SK-MEL-5 (cell line): ENCODE measurements at regions not wholly inside any gene's neighbourhood (a gene's known extent, or its start where the extent isn't known, plus 50 kb on each side); places are given as distances from the start of the nearest gene placed in this dataset.

ENCODE experiments used
- DNase-seq: peaks from one replicate; pipeline ENCODE4 v3.0.0-alpha.2; 2016; ENCODE audit warnings: low read depth, low spot score
- in situ Hi-C: cut with HindIII; loops from 2 replicates; pipeline ENCODE4 v1.10.0; 2016; ENCODE audit warnings: low sequenced_read_pairs, high pct_unique_total_duplicates, low pct_unique_long_range_greater_than_20kb

DNA sequence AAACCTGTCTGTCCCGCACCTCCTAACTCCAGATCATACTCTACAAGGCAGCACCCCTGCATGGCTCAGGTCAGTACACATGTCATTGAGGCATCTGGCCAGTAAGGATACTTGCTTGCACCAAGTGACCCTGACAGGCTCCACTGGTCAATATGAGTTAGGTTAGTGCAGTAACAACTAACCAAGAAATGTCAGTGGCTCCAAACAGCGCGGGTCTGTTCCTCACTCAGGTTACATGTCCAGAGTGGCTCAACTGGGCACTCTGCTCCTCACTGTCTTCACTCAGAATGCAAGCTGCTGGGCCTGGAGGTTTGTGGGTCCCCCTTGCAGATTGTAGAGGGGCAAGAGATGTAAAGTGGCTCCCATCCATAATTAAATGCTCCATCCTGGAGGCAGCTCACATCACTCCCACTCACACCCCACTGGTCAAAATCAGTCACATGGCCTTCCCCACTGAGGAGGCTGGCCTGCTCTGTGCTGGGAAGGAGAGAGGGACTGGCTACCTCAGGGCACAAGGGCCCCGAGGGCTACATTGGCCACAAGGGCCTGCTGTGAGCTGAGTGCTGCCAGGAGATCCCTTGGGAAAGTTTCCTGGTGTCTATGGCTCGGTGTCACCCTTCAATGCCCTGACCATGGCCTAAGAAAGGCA lies 109.1 kb upstream of the GDF10 start:
- DNase-seq, result no peak
- in situ Hi-C loops, result no loop called here

DNA sequence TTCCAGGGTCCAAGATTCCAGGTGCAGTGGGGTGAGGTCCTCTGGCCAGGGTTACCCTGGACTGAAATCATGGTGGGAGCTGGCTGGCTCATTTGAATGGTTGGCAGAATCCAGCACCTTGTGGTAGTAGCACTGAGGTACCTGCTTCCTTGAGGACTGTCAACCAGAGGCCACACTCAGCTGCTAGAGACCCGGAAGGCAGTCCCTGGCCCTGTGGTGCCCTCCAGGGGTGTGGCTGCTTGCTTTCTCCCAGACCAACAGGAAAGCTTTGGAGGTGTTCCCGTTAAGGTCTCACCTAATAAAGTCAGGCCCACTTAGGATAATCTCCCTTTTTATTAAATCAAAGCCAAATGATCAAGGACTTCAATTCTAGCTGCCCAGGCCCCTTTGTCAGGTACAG lies 107.7 kb upstream of the GDF10 start:
- in situ Hi-C loops, result no loop called here
- DNase-seq, result no peak

DNA sequence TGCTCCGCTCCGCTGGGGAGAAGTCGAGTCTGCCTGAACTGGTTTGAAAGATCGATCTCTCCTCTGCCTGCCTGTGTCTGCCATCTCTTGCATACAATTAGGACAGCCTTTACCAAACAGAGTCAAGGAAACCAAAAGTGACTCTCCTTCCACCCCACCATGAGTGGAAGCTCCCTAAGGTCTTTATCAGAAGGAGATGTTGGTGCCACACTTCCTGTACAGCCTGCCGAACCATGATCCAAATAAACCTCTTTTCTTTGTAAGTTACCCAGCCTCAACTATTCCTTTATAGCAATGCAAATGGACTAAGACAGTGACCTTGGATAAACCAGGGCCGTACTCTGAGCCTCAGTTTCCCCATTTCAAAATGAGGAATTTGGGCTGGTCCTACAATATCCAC lies 106.3 kb upstream of the GDF10 start:
- in situ Hi-C loops, result no loop called here
- DNase-seq, result no peak

DNA sequence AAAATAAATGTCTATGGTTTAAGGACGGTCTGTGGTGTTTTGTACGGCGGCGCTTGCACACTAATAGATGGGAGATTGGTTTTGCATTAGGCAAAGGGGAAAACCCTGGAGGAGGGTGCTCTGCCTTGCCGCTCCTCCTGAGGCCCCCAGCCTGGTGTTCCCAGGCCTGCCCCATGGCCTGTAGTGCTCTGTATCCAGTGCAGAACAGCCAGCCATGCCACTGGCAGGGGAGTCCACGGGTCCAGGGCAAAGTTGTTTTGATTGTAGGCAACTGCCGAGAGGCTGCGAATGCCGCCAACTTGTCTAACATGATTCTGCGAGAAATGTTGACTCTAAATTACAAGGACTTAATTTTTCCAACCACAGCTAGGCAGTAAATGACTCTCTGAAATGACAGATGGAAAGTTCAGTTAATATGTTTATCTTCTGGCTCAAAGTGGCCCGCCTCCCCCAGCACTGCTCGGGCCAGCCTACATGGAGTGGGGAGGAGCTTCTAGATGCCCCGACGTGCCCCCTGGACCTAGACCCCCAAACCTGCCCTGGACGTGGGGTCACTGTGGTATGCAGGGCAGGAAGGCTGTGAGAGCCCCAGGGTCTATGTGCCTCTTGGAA lies 104.6 kb upstream of the GDF10 start:
- in situ Hi-C loops, result no loop called here

DNA sequence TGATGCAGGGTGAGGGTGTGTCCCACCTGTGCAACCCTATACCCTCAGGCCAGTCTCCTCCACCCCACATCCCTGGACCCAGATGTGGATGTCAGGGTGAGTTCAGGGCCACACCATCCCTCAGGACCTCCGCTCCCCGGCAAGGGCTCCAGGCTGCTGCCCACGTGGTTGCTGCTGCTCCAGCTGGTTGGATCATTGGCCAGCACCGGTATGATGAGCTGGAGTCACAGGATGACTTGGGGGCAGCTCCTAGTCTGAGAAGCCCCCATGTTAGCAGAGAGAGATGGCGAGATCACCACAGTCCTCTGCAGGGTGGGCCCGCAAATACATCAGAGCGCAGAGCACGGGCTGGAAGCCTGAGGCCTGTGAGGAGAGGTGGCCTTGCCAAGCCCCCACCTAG lies 103.3 kb upstream of the GDF10 start:
- DNase-seq, result no peak
- in situ Hi-C loops, result no loop called here

More for the DNA sequence above, 104.6 kb upstream of the GDF10 start:
- no peak for DNase-seq

DNA sequence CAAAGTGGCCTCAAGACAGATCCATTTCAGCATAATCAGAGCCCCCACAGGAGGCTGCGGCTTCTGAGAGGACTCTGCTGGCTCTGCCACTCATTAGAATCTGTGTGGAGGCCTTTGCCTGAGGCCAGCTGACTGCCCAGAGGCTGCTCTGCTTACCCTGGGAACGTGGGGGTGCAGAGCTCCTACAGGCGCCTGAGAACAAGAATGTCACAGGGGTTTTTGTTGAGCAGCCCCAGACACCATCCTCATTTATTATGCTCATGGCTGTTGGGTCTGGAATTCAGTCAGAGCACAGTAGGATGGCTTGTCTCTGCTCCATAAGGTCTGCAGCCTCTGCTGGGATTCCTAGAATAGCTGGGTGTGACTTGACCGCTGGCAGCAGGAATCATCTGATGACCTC lies 101.8 kb upstream of the GDF10 start:
- no peak for DNase-seq

DNA sequence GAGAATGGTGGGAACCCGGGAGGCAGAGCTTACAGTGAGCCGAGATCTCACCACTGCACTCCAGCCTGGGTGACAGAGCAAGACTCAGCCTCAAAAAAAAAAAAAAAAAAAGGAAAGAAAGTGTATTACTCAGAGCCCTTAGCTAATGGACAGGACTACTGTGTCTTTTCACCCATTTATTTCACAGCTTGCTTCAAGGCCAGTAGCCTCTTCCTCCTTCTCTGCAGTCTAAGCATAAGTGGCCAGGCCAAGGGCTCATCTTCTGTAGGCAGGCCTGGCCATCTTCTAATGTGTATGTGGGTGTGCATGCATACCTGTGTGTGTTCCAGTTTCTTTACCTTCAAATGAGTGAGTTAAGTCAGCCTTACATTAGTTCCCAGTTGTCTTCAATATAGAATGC lies 94.8 kb upstream of the GDF10 start:
- in situ Hi-C loops, result no loop called here
- DNase-seq, result no peak

More for the DNA sequence above, 101.8 kb upstream of the GDF10 start:
- in situ Hi-C loops, result no loop called here

DNA sequence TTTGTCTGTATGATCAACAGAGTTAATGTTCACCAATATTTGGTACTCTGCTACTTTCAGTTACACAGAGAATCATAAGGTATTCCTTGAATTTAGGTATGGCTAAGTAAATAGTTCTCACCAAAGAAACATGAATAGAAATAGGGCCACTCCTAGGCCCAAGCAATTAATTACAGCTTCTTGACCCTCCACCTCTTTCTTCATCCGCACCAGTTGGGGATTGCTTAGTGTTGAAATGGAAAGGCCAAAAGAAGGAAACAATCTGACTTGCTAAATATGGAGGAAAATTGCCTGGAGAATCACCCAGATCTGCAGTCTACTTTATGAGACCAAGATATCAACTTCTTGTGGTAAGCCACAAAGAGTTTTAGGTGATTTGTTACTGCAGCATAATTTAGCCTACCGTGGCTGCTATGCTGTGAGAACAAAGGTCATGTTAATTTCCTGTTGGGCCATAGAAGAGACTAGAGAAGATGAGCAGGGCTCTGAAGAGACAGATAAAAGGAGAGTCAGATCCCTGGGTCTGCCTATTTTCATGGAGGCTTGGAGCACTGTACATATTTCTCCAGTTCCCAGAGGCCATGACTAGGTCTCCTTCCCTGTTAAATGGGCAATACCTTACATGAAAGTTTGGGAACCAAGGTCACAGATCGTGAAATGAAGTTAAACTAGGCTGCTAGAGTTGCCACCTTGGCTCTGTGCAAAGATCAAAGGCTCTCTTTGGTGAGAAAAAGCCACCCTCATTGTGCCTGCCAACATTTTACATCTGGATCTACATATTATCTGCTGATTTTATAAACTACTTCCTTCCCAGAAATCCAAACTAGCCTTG lies 93.3 kb upstream of the GDF10 start:
- no peak for DNase-seq
- in situ Hi-C loops, result no loop called here

DNA sequence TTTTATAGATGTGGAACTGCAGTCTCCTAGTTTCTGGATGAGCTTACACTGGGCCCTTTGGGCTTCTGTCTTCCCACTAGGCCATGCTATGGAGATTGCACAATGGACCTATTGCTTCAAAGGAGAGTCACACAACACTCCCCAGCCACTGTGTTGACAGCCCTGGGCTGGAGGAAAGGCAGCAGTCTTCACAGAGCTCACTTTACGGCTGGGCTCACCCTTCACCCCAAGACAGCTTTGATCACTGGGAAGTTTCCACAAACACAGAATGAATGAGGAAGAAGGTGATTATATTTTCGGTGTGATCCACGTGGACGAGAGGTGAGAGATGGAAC lies 92.7 kb upstream of the GDF10 start:
- in situ Hi-C loops, result no loop called here
- no peak for DNase-seq

DNA sequence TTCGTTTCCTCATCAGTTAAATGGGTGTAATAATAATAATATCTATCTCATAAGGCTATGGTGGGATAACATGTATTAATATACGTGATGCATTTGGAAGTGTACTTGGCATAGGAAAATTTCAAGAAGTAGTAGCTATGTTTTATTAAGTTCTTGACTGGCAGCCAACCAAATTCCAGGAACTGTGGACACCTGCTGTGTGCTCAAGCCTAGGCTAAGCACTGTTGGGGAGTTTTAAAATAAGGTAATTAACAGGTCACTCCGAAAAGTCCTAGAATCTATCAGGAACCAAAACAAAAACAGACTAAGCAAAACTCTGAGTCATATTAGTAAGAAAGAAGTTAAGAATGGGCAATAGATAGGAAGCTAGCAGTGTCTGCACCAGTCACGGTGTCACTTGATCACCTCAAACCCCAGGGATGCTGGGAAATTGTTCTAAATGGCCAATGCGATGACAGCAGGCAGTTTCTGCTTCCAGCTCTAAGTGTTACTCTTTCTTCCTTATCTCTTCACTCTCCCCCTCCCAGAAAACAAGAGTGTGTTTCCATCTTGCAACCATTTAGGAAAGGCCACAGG lies 92.0 kb upstream of the GDF10 start:
- in situ Hi-C loops, result no loop called here

DNA sequence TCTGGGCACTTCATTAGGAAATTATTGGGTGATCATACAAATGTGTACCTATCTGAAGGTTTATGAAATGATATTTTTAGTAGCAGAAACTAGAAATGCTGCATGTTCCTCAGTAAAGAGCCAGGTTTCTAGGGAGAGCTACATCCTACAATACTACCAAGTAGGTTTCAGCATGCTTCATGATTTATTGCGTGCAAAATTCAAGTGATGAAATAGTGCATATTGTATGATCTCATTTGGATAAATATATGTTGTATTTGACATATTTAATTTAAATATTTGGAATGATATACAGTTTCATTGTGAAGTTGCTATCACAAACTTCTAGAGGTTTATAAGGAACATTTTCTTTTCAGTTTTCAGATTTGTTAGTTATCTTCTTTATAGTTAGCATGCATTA lies 90.5 kb upstream of the GDF10 start:
- in situ Hi-C loops, result no loop called here

More for the DNA sequence above, 92.0 kb upstream of the GDF10 start:
- DNase-seq, result no peak

DNA sequence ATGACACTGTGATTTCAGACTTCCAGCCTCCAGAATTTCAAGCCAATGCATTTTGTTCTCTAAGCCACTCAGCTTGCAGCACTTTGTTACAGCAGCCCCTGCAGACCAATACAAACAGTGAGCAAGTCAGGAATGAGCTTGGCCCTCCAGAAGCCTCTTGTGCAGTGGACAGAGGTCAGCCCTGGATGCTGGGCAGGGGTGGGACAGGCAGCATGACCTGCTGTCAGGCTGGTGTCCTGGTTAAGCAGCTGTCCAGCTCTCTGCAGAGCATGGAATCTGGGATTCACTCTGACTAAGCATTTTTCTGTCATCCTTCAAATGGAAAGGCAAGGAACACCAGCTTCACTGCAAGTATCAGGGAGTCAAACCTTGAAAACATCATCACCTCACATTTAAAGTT lies 85.5 kb upstream of the GDF10 start:
- no peak for DNase-seq
- in situ Hi-C loops, result no loop called here

More for the DNA sequence above, 90.5 kb upstream of the GDF10 start:
- DNase-seq, result no peak

DNA sequence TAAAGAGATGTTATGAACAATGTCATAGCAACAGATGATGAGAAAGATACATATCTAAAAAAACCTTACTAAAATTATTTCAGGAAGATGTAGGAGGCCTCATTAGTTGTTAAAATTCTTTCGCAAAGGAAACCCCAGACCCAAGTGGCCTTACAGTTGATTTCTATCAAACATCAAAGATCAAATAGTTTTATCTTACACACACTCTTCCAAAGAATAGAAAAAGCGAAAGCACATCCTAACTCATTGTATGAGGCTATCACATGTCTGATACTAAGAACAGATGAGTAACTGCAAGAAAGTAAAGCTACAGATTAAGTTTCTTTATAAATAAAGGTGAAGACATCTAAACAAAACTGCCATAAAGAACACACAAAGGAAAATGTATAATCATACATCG lies 82.9 kb upstream of the GDF10 start:
- in situ Hi-C loops, result no loop called here

DNA sequence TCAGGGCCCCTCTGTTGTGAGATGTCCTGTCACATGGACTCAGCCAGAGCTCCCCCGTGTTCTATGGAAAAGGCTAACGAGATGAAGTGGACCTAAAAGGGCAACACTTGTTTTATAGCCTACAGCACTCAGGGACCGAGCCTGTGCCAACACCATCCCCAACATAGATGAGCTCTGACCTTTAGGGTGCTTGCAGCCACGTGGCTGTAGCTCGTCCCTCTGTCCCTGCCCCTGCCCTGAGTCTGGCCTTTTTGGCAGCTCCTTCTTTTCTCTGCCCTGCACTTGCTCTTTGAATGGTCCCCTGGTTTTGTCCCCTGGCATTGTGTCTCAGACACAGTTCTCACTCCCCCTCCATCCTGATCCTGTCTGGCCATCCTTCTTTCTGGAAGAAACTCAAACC lies 81.2 kb upstream of the GDF10 start:
- no peak for DNase-seq
- in situ Hi-C loops, result no loop called here

More for the DNA sequence above, 82.9 kb upstream of the GDF10 start:
- DNase-seq, result no peak

DNA sequence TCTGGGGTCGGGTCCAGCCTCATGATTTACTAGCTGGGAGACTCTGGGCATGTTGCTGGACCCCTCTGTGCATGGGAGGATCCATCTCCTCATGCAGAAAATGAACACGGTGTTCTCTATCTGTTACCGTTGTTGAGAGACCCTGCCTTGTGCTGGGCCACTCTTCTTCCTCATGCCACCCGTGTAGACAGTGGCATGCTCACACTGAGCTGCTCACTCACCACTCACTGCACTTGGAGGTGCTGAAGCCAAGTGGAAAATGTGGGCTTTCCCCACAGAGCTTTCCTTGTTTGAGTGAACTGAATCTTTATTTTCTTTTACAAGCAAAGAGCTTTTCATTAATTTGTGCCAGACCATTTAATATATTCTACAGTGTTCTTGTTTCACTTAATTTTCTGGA lies 77.5 kb upstream of the GDF10 start:
- in situ Hi-C loops, result no loop called here
- no peak for DNase-seq

DNA sequence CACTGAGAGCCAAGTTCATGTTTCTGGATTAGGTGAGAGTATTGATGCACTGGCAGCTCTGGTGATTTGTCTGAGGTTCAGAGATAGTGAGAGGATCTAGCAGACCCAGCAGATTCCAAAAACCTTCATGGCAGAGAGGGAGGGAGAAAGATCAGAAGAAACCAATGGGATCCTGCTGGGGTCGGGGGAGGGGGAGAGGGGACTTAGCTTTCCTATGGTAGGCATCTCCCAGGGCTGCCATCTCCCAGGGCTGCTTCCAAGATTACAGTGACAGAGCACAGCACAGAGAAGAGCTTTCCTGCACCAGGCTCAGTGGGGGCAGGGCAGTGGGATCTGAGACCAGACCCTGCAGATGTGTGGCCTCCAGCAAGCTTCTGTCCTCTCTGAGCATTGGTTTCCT lies 76.8 kb upstream of the GDF10 start:
- in situ Hi-C loops, result no loop called here
- DNase-seq, result no peak

DNA sequence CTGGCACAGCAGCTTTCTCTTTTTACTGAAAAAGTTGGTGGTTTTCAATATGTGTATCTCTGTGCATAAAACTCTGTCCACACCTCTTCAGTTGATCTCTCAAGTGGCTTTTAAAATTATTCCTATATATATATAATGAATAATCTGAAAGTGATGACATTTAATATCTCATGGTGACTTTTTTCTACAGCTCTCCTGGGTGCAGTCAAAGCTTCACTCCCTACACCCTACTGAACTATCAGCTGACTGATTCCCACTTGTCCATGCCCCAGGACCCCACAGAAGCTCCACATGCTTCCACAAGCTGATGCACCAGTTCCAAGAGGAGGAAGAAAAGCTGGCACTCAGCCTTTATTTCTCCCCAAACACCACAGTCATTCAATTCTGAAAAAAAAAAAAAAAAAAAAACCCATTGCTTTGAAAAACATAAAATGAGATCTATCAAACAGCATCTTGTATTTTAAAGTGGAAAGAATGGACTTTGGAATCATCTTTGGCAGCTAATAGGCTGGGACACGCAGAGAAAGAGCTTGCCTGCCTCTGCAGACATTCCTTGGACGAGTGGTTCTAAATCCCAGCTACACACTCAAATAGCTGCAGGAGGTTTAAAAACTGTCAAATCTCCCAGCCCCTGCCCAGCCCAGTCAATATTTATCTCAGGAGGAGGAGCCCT lies 75.3 kb upstream of the GDF10 start:
- DNase-seq, result no peak
- in situ Hi-C loops, result no loop called here

DNA sequence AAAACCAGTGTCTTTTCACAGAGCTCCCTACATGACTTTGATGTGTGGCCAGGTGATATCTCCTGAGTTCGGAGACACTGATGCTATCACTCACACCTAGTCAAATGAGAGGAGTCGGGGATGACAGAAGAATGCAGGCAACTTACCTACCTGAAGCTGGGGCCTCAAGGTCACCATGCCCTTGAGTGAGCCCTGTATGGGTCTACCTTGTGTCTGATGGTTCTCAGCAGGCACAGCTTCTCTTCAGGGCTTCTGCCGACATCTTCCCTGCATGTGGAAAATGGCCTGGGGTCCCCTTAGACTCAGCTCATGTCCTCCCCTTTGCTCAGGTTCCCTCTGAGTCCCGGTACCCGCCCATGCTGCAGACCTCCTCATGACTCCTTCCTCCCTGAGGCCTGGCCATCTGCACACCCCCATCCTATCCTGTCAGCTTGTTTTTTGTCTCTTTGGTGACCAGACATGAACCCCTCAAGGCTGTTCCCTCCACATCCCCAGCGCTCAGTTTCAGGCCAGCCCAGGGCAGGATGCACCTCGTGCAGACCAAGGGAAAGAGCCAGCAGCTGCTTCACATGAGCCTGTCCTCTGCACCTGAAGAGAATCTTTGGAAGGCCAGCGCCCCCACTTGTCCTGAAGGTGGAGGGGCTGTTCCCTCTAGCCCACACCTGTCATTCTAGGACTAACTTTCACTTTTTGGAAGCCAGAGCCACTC lies 74.6 kb upstream of the GDF10 start:
- no peak for DNase-seq
- in situ Hi-C loops, result no loop called here
